IPS-NIHi11 (cell line): ENCODE measurements at regions not wholly inside any gene's neighbourhood (a gene's known extent, or its start where the extent isn't known, plus 50 kb on each side); places are given as distances from the start of the nearest gene placed in this dataset.

ENCODE experiments used
- DNase-seq: peaks from one replicate; pipeline ENCODE4 v3.0.0; 2012; ENCODE audit warnings: mixed read lengths, low spot score

- DNase-seq, result no peak
These were observed 287.8 kb downstream of the RRAGC start for GRCh38 chr1:38571726-38572125.

DNA sequence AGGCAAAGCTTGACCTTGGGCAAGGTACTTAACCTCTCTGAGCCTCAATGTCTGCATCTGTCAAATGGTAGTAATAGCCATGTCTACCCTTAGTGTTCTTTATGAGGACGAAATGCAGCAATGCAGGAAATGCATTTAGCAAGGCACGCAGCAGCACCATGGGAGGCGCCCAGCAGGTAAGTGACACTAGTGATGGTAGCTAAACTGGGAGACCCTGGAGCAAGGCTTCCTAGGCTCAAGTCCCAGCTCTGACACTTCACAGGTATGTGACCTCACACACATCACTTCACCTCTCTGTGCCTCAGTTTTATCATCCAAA lies 289.0 kb downstream of the RRAGC start:
- no peak for DNase-seq

- DNase-seq, result no peak
These were observed 289.5 kb downstream of the RRAGC start for GRCh38 chr1:38569932-38570656.

- DNase-seq, result no peak
These were observed 291.3 kb downstream of the RRAGC start for GRCh38 chr1:38568061-38568857.

- DNase-seq, result no peak
These were observed 292.2 kb downstream of the RRAGC start for GRCh38 chr1:38567401-38567800.

- DNase-seq, result no peak
These were observed 294.5 kb downstream of the RRAGC start for GRCh38 chr1:38565020-38565491.

DNA sequence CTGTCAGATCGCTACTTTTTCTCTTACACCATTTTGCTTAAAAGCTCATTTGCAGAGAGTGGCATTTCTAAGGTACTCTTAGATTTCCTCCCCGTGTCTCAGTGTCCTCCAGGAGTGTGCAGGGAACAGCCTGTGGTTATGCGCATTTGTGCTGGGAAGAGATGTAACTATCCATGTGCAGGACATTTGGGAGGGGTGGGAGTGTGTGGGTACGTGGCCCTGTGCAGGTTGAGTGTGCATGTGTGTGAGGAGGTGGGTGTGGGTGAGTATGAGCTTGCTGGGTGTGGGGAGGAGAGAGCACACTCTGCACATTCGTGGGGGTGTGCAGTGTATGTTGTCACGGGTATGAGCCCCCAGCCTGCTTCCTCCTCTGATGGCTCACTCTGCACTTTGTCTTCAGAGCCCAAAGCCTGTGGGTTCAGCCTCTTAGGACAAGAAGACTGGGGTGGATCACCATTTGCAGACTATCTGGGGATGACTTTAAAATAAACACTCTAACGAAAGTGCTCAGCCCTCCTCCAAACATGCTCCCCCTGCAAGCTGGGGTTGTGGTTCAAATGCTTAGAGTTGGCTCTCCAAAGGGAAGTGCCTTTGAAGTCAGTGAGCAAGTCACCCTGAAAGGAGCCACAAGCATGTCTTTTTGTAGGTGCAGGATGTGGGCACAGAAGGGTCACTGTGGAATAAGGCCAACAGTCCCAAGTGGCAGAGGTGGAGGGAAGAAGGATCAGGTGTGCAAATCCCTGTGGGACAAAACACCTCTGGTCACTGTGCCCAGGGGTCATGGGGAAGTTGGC lies 295.4 kb downstream of the RRAGC start:
- DNase-seq, result no peak

DNA sequence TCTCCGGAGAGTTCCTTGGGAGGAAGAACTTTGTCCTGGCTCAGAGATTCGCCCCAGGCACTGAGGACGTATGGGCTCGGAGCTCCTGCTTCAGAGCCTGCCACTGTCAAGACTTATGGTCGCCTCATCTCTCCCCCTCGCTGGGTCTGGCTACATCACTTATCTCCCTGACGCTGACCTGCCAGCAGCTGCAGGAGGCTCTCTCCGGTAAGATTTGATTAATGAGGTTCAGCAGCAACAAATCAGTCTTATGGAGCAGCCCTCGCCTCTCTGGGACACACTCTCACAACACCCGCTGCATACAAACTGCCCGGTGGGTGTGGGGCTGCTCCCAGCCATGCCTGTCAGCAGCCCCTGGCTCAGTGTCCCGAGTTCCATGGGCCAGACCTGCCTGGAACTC lies 297.8 kb downstream of the RRAGC start:
- DNase-seq, result no peak

GRCh38 chr1:38561110-38561509 lies 298.5 kb downstream of the RRAGC start:
- DNase-seq, result no peak

DNA sequence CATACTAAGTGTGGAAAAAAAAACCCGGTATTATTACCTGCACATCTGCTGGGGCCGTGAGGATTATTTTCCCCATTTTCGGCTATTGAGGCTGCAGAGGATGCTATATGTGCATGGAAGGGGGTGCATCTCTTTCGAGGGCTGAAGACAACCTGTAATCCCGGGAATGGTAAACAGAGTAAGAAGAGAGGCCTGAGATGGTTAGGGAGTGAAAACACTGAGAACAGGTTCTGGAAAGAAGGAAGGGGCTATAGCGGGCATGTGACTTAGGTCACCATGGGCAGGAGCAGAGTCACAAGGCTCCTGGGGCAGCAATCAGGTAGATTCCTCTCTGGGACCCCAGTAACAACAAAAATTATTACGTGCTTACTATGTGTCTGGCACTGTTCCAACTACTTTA lies 299.1 kb downstream of the RRAGC start:
- DNase-seq, result no peak

DNA sequence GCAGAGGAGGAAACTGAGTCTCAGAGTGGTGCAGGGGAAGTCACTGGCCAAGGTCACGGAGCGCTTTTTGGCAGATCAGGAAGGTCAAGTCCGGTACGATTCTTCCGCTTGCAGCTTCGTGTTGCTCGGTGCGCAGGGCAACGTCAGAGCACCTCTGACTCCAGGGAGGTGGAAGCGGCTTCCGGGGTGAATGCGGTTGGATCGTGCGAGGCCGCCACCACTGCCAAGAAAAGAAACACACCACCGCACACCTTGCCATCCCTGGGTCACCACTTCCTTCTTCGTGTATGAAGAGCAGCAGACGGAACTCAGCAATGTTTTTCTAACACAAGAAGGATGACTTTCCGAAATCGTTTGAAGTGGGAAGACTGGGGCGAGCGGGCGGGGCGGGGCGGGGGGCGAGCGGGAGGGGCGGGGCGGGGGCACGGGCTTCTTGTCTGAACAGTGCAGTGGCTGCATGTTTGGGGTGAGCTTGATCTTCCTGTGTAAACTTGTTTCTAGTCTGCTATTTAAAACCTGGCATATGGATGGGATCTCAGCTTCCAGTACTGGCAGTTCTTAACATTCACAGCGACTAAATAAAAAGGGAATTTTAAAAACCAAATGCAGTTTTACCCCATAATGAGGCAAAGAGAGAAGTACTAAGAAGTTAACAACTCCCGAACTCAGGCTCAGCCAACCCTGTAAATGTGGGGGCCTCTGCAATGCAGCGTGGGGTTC lies 300.0 kb downstream of the RRAGC start:
- DNase-seq, result no peak

- peak; percentile 73 for DNase-seq
These were observed 300.8 kb downstream of the RRAGC start for GRCh38 chr1:38558500-38559445.

DNA sequence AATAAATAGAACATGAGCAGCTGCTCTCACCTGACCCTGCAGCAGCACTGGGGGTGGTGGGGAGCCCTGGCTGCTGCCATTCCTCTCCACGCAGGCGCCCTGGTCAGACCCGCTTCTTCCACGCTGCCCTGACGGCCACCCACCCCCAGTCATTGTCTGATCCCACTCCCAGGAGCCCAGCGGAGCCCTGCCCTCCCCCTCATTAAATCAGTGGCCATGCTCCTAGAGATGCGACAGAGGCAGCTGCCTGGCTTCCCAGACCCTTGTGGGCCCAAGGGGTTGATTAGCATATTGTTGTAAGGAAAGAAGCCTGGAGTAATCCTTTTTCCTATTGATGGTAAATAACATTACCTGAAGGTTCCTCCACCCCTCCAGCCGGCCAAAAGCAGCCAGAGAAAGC lies 301.5 kb downstream of the RRAGC start:
- DNase-seq, result peak; percentile 44

GRCh38 chr1:38555594-38555993 lies 304.0 kb downstream of the RRAGC start:
- DNase-seq, result no peak

DNA sequence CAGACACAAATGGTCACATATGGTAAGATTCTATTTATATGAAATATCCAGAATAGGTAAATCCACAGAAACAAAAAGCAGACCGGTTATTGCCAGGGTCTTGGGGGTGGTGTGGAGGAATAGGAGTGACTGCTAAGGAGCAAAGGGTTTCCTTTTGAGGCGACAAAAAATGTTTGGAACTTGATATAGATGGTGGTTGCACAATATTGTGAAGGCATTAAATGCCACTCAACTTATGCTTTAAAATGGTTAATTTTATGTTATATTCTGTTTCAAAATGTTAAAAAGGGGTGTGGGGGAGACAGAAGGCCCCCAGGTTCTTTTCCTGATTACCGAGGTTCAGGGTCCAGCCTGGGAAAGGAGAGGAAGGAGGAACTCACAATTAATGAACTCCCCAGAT lies 304.4 kb downstream of the RRAGC start:
- DNase-seq, result no peak

GRCh38 chr1:38551318-38552307 lies 308.0 kb downstream of the RRAGC start:
- no peak for DNase-seq

DNA sequence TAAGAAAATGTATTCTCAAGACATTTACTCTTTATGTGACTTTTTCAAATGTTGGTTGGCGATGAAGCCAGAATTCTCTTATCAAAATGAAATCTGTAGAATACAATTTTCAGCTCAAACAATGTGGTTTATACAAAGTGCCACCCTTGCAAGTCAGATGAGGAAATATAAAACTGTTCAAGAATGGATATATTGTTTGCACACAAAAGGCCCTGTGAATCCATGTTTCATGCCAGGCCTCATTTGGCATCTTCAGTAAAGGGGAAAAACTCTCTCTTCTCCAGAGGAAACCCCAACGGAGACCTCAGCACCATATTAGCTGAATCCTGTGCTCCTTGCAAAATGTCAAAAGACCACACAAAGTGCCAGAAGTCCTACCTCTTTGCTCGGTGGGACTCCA lies 310.4 kb downstream of the RRAGC start:
- no peak for DNase-seq

GRCh38 chr1:38547321-38547720 lies 312.3 kb downstream of the RRAGC start:
- DNase-seq, result no peak

- no peak for DNase-seq
These were observed 312.9 kb downstream of the RRAGC start for GRCh38 chr1:38546636-38547035.

DNA sequence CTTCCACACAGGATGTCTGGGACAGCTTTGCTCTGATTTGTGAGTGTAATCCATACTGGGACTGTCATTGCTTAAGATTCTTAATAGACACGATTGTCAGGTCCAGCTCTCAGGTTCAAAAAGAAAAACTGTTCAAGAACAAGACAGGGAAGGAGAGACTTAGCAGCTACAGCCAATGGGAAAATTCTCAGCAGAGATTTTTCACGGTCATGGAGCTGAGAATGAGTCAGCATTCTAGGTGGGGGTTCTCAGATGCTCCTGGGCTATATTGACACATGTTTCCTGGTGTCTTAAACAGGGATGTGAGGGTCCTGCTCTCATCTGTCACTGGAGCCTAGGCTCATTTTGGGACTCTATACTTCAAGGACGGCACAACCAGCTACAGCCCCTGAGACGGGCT lies 318.3 kb downstream of the RRAGC start:
- DNase-seq, result no peak
